Activated B cell treated with CpG ODN at 0.5 μM for 24 hours (primary cell): ENCODE measurements at regions not wholly inside any gene's neighbourhood (a gene's known extent, or its start where the extent isn't known, plus 50 kb on each side); places are given as distances from the start of the nearest gene placed in this dataset.

Experiments
- ATAC-seq: fragments of 200-7000 bp; cut with Tn5 transposase; one replicate; pipeline ENCODE4 v1.10.0; 2021; ENCODE audit warnings: low read depth, mild to moderate bottlenecking, moderate library complexity
- CTCF ChIA-PET: fragments of 350-600 bp; sonication (Branson Sonifier 250); formaldehyde crosslinking; loops from one replicate; lab custom pipeline; 2021; ENCODE audit warnings: antibody characterized with exemption; lab: Charles Lee
- POLR2A ChIA-PET: fragments of 350-600 bp; sonication (Branson Sonifier 250); formaldehyde crosslinking; loops from one replicate; lab custom pipeline; 2021; ENCODE audit warnings: antibody characterized with exemption; lab: Charles Lee
- DNase-seq: peaks from one replicate; pipeline ENCODE4 v3.0.0; 2022
- H3K27ac Mint-ChIP-seq: one replicate; pipeline ENCODE4 v1.8.0; 2020; ENCODE audit warnings: mixed read lengths
- H3K27me3 Mint-ChIP-seq: one replicate; pipeline ENCODE4 v1.8.0; 2021; ENCODE audit warnings: mixed read lengths
- H3K36me3 Mint-ChIP-seq: one replicate; pipeline ENCODE4 v1.8.0; 2021; ENCODE audit warnings: low read depth, mixed read lengths
- H3K4me1 Mint-ChIP-seq: one replicate; pipeline ENCODE4 v1.8.0; 2021; ENCODE audit warnings: mixed read lengths
- H3K4me3 Mint-ChIP-seq: one replicate; pipeline ENCODE4 v1.8.0; 2020; ENCODE audit warnings: mild to moderate bottlenecking, mixed read lengths
- H3K9me3 Mint-ChIP-seq: one replicate; pipeline ENCODE4 v1.8.0; 2020; ENCODE audit warnings: mixed read lengths
- intact Hi-C: fragments of 100-400 bp; cut with micrococcal nuclease; formaldehyde crosslinking; loops from one replicate; pipeline ENCODE4 v1.15.1; 2024
- TF ChIP-seq, protein P1 (sequence below): fragments of 200-600 bp; IDR thresholded peaks from one replicate; pipeline ENCODE4 v1.8.0; 2022; ENCODE audit warnings: antibody characterized with exemption, mild to moderate bottlenecking

DNA sequence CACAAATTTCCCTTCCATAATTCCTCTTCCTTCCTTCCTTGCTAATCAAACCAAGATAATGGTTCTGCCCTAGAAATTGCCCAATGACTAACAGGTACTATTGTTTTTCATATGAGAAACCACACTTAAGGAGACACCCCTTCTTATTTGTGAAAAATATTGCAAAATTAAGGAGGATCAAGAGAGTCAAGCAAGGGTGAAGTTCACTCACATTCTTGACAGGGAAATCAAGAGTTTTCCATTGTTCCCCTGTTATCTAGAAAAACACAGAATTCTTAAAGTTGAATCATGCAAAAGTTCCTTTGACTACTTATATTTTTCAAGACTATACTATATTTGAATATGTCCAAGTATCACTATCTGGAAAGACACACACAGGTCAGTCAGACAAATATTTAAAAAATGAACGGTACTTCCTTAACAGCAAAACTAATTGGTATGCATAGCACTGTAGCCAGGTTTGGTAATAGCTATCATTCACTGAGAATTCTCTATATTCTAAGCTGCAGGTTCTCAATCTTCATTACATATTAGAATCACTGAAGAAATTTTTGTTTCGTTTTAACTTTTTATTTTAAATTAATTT is 897.2 kb downstream of the DIAPH3 start:
- TF ChIP-seq, protein P1, sequence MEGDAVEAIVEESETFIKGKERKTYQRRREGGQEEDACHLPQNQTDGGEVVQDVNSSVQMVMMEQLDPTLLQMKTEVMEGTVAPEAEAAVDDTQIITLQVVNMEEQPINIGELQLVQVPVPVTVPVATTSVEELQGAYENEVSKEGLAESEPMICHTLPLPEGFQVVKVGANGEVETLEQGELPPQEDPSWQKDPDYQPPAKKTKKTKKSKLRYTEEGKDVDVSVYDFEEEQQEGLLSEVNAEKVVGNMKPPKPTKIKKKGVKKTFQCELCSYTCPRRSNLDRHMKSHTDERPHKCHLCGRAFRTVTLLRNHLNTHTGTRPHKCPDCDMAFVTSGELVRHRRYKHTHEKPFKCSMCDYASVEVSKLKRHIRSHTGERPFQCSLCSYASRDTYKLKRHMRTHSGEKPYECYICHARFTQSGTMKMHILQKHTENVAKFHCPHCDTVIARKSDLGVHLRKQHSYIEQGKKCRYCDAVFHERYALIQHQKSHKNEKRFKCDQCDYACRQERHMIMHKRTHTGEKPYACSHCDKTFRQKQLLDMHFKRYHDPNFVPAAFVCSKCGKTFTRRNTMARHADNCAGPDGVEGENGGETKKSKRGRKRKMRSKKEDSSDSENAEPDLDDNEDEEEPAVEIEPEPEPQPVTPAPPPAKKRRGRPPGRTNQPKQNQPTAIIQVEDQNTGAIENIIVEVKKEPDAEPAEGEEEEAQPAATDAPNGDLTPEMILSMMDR, result no peak
- Mint-ChIP-seq H3K36me3 (no peaks in the 10 kb centered on the region), H3K9me3 (no peaks in the 10 kb centered on the region), H3K4me3 (no peak overlapping the region), H3K4me1 (no peaks in the 10 kb centered on the region), H3K27ac (no peak overlapping the region), H3K27me3 (no peaks in the 10 kb centered on the region)
- ChIA-PET CTCF (no interaction called here), POLR2A (no interaction called here)
- DNase-seq (no peak), ATAC-seq (no peak)
- intact Hi-C loops, result no loop called here

DNA sequence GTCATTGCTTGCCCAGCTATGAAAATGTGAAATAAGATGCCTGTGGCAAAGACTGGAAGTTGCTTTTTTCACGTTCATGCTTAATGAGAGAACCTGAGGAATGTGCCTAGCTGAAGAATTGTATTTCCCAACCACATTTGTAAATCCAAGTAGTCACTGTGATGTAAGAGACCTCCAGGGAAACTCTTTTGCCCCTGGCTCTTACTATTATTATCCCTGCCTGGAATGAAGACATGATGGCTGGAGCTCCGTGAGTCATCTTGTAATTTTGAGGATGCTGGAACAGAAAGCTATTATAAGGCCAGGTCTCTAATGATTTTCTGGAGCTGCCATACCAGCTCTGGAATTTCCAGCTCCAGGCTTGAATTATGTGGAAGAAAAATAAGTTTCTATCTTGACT is 894.3 kb downstream of the DIAPH3 start:
- Mint-ChIP-seq H3K9me3 (no peaks in the 10 kb centered on the region), H3K4me3 (no peak overlapping the region), H3K36me3 (no peaks in the 10 kb centered on the region), H3K27ac (no peak overlapping the region), H3K27me3 (no peaks in the 10 kb centered on the region), H3K4me1 (no peaks in the 10 kb centered on the region)
- DNase-seq (no peak), ATAC-seq (no peak)
- TF ChIP-seq, protein P1, result no peak
- ChIA-PET POLR2A (no interaction called here), CTCF (no interaction called here)
- intact Hi-C loops, result no loop called here

DNA sequence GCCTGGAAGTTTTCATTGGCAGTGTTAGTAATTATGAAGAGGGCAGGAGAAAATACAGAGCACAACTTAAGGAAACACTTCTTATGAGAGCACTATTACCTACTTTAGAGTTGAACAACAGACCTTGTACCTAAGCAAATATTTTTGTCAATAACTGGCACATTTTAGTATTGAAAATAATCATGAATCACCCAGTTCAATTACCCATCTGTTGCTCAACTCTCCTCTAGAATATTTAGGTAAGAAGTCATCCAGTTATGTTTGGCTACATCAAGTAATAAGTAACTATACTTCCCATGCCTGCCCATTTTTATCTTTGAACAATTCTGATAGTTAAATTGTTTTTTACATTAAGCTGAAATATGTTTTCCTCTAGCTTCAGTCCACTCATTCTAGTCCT is 893.4 kb downstream of the DIAPH3 start:
- ChIA-PET POLR2A (no interaction called here), CTCF (no interaction called here)
- H3K4me1 Mint-ChIP-seq, result no peaks in the 10 kb centered on the region
- TF ChIP-seq, protein P1, result no peak
- ATAC-seq, result no peak
- no peaks in the 10 kb centered on the region for H3K36me3 Mint-ChIP-seq
- DNase-seq, result no peak
- no peak overlapping the region for H3K4me3 Mint-ChIP-seq
- no peak overlapping the region for H3K27ac Mint-ChIP-seq
- intact Hi-C loops, result no loop called here
- H3K27me3 Mint-ChIP-seq, result no peaks in the 10 kb centered on the region
- H3K9me3 Mint-ChIP-seq, result no peaks in the 10 kb centered on the region

DNA sequence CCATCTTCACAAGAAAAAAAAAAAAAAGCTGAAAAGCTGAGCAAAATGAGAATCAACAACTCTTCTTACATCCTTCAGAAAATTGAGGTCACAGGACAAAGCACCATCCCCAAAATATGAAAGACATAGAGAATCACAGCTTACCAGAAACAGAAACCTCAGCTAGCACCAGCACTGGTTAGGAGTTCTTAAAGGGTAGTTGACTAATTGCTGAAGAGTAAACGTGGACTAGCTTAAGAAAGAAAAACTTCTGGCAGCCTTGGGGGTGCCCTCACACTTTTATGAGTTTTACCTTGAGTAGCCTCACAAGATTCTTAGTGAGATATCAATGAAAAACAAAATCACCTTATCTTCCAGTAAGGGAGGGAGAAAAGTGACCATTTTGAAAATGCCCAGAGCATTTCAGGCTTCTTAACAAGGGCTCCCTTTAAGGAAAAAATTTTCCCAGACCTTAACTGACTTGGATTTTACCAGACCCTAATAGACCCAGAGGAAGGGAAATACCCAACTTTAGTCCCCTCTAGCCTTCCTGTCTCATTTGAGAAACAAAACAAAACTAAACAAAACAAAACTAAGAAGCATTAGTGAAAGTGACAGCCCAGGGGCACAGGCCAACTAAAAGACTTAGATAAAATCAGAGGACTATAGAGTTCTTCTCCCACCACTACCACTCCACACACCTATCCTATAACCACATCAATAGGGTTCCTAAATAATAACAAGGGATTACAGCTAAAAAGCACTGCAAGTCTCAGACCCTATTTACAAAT is 888.6 kb downstream of the DIAPH3 start:
- ChIA-PET CTCF (no interaction called here), POLR2A (no interaction called here)
- no peak overlapping the region for H3K27ac Mint-ChIP-seq

DNA sequence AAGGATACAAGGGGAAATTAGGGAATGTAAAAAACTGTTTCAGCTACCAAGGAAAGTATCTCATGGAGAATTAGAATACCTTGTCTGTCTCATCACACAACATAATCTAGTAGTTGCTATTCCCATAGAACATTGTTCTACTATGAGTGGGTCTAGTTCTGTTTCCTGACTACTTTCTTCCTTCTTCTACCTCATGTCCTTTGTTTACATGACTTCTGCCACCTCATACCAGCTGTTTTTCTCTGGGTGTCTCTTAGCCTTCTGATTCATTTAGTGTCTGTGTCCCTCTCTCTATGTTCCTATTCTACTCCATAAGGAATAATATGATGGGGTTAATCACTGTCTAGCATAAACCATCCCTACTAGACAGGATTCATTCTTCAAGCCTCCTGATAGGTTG is 887.3 kb downstream of the DIAPH3 start:
- ChIA-PET POLR2A (no interaction called here), CTCF (no interaction called here)
- H3K4me3 Mint-ChIP-seq, result no peak overlapping the region
- no peaks in the 10 kb centered on the region for H3K9me3 Mint-ChIP-seq
- no peak for DNase-seq
- TF ChIP-seq, protein P1, result no peak
- intact Hi-C loops, result no loop called here
- no peak overlapping the region for H3K27ac Mint-ChIP-seq
- no peak for ATAC-seq
- no peaks in the 10 kb centered on the region for H3K27me3 Mint-ChIP-seq
- no peaks in the 10 kb centered on the region for H3K4me1 Mint-ChIP-seq
- H3K36me3 Mint-ChIP-seq, result no peaks in the 10 kb centered on the region

More for the DNA sequence above, 888.6 kb downstream of the DIAPH3 start:
- H3K9me3 Mint-ChIP-seq, result no peaks in the 10 kb centered on the region
- no peak overlapping the region for H3K4me3 Mint-ChIP-seq
- H3K36me3 Mint-ChIP-seq, result no peaks in the 10 kb centered on the region
- no peak for DNase-seq
- no peaks in the 10 kb centered on the region for H3K4me1 Mint-ChIP-seq
- ATAC-seq, result no peak
- H3K27me3 Mint-ChIP-seq, result no peaks in the 10 kb centered on the region
- intact Hi-C loops, result no loop called here
- TF ChIP-seq, protein P1, result no peak
